ENCODE measurements at regions not wholly inside any gene's neighbourhood (a gene's known extent, or its start where the extent isn't known, plus 50 kb on each side); places are given as distances from the start of the nearest gene placed in this dataset.

DNA sequence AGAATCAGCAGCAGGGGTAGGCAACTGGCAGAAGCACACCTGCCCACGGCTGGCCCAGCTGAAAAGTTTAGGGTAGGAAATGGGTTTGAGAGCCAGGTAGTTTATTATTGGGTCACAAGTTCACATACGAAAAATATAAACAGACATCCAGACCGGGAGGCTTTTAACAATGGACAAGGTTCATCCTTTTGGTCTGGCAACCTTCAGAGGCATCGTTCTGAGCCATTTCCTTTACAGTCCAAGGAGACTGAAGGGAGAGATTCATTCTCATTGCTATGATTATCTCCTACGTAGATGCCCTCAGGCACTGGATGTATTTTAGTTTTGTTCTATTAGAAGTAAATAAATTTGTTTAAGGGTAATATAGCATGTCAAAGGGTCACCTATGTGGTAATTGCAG, 248.0 kb upstream of the THBS1 start:
- DNase-seq, result no peak

GRCh38 chr15:39333393-39333792, 247.5 kb upstream of the THBS1 start:
- DNase-seq, result no peak

DNA sequence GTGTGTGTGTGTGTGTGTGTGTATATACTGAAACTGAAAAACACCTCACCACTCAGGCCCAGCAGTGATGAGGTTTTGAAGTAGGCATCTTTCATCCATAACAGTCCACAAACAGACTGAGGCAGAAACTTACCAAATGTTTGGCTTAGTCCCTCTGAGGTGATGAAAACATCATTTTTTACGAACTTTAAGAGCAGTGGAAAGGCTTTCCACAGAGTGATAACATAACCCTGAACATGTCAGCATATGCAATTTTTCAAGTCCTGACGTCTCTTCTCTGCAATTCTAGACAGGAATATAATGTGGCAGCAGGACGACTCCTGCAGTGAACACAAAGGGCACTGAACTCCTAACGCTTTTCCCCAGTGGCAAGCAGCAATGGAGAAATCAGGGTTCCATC, 247.0 kb upstream of the THBS1 start:
- DNase-seq, result no peak

- DNase-seq, result no peak
Measured at GRCh38 chr15:39336926-39337325, 244.0 kb upstream of the THBS1 start.

DNA sequence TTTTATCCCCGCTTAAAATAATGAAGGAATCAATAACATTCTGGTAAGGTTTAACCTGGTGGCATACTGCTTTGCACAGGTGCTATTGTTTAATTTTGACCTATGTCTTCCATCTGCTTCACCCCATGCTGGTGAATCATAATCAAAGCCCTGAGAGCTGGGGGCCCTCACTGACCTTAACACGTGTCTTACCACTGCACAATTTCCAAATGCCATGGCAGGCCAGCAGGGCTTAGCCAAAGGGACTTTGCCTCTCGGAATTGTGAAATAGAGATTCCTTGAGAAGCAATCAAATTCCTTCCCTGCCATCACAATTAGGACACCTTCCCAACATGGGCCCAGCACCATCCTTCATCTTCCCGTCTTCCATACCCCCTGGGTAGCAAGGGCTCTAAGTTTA, 242.6 kb upstream of the THBS1 start:
- no peak for DNase-seq

DNA sequence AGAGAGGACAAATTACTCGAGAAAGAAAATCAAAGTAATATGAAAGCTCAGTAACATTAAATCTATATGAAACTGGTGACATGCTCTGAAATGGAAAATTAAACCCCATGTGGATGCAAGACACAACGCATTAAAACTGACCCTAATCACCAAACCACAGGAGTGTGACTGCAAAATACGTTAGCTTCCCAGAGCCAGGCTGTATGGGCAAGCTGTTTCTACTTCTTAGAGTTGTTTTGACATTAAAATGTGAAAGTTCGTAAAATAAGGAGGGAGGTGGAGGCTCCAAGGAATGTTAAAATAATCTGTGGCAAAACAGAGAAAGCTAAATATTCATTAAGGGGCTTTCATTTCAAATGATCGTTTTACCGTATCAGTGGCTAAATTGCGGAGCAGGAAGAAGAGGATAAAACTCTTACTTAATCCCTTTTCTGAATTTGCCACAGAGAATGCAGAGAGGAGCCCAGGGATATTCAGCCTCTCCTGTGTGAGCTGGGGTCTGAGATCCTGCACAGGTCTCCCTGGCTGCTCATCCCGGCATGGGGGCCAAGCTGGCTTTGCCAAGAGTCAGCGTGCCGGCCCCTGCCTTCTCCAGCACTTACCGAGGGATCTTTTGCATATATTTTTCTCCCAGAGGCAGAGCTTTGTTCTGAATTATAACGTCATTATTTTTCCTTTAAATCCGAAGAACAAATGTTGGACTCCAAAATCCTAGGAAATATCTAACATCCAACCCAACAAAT, 239.8 kb upstream of the THBS1 start:
- DNase-seq, result no peak

DNA sequence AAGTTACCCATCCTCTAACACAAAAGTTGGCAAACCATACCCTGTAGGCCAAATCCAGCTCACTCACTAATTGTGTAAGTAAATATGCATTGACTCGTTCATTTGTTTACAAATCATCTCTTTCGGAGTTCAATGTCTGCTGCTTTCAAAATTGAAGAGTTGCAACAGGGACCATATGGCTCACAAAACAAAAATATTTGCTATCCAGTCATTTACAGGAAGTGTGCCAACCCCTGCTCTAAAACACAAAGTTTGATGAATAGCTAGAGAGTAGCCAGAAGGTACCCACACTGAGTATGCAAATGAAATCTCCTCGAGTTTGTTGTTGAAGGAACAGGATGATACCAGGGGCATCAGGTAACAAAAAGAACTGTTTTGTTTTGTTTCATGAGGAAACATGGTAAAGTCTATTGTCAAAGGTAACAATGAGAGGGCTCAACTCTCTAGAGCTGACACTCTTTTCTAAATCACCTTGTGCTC, 236.2 kb upstream of the THBS1 start:
- DNase-seq, result no peak

GRCh38 chr15:39345176-39345575, 235.7 kb upstream of the THBS1 start:
- no peak for DNase-seq

GRCh38 chr15:39347453-39347852, 233.4 kb upstream of the THBS1 start:
- no peak for DNase-seq

DNA sequence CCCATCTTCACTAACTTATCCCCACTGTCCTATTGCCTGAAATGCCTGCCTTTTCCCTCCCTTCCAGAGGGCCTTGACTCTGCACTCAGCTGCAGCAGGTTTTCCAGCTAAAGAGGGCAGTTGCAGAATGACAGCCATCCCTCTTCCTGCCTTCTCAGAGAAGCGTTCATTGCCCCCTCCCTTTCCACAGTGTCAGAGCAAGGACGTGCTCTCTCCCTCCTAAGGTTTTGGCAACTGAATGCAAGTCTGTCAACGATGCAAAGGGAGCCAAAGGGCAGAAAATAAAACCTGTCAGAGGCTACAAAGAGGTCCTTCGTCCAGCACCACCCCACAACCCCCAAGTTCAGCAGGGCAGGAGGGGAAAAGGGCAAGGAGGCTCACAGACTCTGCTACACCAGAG, 230.1 kb upstream of the THBS1 start:
- no peak for DNase-seq

DNA sequence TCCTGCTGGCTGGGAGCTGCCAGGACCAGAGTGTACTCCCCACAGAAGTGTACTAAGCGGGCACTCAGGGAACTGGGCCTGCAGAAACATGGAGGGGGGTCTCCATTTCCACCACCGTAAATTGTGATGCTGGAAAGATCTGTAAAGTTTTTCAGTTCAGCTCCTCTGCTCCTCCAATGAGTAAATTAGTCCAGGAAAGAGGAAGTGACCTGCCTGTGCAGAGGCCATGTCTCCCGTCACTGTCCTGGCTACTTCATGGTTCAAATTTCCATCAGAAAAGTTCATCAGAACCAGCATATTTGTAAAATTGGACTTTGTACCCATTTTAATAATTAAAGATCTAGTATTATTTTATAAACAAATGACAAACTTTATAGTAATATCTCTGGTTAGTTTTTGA, 226.7 kb upstream of the THBS1 start:
- DNase-seq, result no peak

DNA sequence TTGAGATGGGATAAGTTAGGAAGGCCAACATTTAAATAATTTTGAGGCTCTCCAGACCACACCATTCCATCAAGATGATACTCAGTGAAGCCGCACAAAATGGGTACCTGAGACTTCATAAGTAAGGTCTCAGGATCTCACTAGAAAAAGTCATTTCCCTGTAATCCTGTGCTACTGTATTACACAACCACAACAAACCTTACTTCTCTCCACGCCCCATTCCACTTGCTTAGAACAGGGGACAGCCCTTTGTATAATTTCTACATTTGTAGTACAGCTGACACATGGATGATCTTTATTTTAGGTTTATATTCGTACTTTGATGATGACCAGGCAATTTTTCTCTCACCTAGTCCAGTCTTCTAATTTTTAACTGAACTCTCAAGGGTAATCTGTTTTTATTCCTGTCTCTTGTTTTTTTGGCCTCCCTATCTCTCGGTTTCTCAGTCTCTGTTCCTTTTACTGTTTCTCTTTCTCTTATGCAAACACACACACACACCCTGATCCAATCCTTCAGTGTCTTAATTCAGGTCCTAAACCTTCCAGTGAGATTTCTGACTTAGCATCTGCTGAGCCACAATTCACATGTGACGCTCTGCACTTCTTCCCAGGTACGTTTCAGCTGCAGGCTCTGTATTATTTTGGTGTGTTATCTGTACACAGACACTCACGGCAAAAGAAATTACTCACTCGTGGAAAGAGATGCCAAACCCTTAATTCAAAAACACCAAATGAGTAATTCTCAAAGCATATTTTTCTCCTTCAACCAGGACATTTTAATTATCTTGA, 223.2 kb upstream of the THBS1 start:
- no peak for DNase-seq

DNA sequence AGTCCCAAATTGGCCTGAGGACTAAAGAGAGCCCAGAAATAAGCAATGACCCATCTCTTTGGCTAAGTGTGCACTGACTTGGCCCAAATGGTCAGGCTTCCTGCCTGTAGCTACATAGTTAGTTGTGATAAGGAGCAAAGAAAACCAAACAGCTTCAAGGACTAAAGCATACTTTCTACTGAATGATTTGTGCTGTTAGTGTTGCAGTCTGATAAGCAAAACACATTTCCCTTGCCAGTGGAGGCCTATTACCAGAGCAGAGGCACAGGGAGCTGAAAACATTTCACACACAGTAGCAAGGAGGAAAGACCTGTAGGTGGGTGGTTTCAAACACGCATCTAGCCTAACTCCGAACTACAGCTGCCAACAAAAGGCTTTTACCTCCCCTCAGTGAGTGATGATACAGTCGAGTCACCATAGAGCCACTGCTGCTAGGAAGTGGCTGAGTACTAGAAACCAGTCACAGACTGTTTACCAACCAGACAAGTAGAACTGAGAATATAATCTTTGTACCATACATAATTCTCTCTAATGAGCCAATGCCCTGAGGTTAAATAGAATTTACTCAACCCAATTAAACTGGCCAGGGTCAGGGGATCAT, 222.3 kb upstream of the THBS1 start:
- no peak for DNase-seq

- DNase-seq, result no peak
Measured at GRCh38 chr15:39359771-39360170, 221.1 kb upstream of the THBS1 start.

GRCh38 chr15:39360452-39360851, 220.4 kb upstream of the THBS1 start:
- DNase-seq, result no peak

DNA sequence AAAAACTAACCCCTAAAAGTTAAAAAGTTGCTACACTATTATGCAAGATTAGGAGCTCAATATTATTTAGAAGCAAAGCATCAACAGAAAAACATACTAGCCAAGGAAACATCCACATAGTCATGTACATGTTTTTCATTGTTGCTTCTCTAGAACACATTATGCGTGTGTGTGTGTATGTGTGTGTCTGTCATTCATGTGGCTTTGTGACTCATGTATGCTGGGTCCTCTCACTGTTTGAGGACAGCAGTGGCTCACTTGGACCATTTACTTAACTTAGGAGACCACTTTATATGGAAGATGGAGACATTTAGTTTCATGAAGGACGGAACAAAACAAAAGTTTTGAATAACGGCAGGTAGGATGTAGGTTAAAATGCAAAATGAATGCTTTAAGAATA, 219.4 kb upstream of the THBS1 start:
- DNase-seq, result no peak

DNA sequence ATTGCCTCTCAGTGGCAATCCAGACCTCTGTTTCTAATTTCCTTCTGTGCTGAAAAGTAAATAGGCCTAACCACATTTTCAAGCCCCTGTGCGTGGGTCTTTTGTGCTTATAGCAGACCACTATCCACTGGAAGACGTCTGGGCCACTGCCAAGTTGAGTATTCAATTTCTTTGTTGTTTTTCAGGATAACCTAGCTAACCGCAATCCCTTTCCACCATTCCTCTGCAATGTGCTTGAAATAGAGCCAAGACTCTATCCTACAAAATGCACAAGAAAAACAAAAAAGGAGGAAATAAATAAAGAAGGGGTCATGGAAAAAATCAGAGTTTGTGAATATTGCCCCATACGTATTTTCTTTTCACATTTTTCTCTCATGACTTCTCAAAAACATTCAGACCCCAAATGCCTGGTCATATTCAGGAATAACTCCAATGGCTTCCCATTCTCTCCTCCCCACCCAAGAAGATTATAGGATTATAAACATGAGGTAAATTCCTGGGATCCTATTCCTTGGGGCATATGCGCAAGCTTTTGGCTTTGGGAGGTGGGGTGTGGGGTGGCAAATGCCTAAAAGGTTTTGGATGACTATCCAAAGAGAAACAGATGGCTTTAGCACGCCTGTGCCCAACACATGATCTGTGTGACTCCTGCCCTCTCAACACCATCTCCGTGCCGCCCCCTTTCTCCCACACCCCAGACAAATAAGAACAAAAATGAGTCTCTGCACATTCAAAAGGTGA, 217.9 kb upstream of the THBS1 start:
- no peak for DNase-seq

DNA sequence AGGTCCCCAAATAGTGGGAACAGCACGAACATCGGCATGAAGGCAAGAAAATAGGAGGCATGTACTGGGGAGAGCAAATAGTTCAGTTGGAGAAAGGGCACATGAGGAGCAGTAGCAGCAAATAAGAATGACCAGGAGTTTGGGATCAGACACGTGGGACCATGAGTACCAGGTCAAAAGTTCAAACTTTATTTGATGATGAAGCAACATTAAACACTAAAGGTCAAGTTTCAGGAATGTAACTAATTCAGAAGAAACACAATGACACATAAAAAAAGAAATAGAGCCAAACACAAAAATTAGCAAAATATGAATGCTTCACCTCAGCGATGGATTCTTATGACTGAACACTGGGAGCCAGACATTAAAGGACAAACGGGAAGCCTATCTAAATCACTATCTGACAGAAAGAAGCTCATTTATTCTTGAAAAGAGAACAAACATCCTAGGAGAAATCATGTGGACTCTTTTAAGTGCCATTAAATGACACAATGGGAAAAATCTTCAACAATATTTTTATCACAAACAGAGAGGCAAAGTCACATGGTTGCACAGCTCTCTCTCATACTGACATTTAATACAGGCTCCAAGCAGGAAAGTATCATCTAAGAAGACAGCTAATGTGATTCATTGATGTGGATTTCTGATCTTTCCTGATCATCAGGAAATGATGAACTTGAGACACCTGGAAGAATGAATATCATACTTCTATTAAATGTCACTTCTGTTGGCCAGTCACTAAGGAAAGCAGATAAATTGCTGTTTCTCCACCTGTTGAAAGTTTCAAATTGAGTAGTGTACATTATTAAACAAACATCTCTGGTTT, 216.9 kb upstream of the THBS1 start:
- no peak for DNase-seq

- DNase-seq, result no peak
Measured at GRCh38 chr15:39364721-39365120, 216.2 kb upstream of the THBS1 start.

GRCh38 chr15:39365161-39365560, 215.7 kb upstream of the THBS1 start:
- no peak for DNase-seq

DNA sequence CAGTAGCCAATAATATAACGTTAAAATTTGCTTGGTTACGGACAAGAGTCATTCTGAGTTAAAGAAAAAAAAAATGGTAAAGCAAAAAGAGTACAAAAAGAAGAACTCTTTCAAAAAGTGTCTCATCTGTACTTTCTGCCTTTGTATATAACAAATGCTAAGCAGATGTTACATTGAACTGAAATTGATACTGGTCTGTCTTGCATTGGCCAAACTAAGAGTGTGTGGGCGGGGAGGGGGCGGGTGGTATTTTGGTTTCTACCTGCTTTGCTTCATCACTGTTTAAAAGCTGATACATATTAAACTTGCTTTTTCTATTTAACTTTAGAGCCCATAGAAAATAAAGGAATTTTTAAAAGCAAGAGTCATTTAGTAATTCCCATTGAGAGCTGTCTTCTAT, 215.0 kb upstream of the THBS1 start:
- no peak for DNase-seq

GRCh38 chr15:39367596-39367995, 213.3 kb upstream of the THBS1 start:
- DNase-seq, result no peak

All from SHP77 treated with DMSO at 0.1 percent for 48 hours (cell line).